DMS 273 (cell line): ENCODE measurements at regions not wholly inside any gene's neighbourhood (a gene's known extent, or its start where the extent isn't known, plus 50 kb on each side); places are given as distances from the start of the nearest gene placed in this dataset.

Experiments used
- DNase-seq: peaks from one replicate; lab custom pipeline; 2025; ENCODE audit not compliant: unreplicated experiment; lab: John Stamatoyannopoulos, UW

DNA sequence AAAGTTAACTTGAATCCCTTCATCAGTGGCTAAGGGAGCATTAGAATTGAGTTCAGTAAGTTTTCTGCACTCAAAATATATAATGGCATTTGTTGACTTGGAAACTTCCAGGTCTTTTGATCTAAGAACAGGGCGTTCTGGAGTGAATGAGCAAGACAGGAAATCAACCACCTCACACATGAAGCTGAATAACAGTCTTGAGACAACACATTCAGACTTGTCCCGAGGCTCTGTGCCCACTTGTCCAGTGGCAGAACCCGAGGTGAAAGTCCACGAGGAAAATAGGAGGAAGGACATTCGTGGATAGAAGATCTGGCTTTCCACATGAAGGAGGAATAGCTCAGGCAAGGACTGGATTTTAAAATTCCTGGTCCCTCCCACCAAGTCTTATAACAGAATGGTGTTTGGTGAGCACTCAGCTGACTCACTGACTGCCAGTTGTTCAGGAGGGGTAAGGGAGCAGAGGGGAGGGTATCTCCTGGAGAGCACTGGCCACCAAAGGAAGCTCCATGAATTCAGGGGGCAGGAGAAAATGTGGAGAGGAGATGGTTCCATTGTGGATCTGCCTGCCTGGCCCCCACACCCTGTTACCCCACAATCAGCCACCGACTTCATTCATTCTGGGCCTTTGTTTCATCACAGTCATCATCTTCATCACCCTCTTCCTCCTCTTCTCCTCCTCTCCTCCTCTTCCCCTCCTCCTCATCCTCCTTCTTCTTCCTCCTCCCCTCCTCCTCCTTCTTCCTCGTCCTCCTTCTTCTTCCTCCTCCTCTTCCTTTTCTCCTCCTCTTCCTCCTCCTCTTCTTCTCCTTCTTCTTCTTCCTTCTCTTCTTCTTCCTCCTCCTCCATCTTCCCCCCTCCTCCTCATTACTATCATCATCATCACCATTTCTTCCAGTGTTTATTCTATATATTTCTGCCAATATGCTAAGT, 620.1 kb downstream of the MED13L start:
- no peak for DNase-seq

DNA sequence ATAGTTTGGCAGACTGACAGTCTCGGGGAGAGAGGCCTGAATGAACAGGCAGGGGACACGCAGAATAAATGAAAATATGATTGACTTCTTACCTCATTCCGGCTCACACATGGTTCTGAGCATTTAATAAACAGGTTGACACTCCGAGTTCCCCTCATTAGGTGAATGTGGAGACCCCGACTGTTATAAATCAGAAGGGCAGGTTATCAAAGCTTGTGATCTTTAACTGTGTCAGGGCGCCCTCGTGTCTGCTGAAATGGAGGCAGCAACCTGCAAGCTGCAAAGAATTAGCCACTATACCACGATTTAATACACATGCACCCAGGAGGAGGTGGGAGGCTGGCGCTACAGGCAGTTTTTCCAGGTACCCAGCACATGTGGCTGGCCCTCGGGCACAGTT, 627.5 kb downstream of the MED13L start:
- DNase-seq: no peak

DNA sequence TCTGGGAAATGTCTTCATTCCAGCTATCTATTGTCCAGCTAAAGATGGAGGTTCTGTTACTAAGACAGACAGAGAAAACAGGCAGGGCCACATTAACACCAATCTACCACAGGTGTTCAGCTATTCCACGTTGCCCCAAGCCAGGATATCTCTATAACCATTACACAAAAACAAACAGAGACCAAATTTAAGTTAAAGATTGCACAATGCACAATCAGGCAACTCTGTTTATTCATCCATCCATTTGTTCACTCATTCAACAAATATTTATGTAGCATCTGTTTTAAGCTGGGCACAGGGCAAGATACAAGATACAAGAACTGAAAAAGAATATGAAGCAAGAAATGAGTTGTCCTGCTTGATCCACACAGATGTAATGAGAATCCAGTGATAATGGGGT, 629.0 kb downstream of the MED13L start:
- DNase-seq: no peak

DNA sequence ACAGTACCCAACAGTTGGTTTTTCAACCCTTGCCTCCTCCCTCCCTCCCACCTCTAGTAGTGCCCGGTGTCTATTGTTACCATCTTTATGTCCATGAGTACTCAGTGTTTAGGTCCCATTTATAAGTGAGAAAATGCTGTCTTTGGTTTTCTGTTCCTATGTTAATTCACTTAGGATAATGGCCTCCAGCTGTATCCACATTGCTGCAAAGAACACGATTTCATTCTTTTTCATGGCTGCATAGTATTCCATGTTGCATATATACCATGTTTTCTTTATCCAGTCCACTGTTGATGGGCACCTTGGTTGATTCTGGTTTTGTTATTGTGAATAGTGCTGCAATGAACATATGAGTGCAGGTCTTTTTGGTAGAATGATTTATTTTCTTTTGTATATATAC, 631.3 kb downstream of the MED13L start:
- DNase-seq: no peak

DNA sequence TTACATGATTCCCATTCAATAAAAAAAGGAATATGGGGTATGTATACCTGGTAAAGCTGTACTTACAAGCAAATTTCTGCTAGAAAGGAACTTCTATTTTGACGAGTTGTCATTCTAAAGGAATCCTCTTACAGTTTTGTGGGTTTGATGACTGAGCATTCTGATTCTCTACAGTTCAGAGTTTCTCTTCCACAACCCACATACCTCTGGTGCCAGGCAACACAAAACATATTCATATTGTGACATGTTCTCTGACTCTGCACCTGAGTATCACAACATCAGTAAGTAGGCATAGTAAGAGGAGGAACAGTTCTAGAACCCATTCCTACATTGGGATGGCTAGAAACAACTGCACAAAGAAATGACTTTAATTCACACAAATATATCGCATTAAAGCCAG, 636.6 kb downstream of the MED13L start:
- DNase-seq: no peak

DNA sequence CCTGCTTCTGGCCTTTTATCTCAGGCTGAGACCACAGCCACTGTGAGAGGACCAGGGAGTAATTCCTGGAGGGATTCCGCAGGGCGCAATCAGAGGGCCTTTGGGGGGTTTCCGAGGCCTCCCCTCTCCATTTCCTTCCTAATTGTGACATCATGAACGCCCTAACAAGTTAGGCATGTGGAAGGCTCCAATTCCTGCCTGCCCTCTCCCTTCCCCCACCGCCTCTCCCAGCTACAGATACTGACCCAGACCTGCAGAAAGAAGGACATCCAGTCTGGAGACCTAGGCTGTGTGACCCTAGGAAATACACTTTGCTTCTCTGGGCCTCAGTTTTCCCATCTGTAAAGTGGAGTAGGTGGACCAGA, 637.9 kb downstream of the MED13L start:
- no peak for DNase-seq

DNA sequence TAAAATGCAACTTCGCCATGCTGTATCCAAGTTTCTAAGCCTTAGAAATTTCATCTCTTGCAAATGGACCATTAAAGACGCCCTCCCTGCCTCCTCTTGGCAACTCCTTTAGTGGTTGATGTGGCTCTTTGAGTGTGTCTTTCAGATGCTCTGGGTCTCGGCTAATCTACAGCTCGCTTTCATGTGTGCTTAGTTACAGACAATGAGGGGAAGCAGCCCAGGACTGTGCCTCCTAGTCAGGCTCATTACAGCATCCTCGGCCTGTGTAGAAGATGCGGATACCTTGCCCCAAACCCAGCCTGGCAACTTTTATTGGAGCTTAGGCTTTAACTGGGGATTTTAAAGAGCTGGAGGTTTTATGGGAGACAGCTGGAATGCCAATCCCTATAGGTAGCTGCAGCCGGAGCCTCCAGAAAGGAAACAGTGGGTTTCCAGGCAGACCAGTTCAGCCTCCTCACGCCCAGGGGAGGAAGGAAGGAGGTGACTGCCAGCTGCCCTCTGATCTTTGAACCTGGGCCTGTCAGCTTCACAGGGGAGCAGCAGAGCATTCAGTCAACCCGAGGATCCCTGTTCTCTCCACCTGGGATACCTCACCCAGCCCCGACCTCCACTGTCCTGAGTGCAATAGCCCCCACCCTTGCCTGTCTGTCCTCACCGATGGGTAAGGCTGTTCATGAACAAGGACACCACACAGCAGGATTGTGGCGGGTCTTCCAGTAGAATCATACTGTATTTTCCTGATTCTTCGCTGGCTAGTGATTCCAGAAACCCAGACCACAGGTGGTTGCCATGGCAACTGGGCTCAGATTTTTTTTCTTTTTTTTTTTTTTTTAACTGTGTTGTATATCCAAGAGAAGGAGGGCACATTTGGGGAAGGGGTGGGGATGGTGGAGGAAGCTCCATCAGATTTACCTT, 638.5 kb downstream of the MED13L start:
- no peak for DNase-seq

DNA sequence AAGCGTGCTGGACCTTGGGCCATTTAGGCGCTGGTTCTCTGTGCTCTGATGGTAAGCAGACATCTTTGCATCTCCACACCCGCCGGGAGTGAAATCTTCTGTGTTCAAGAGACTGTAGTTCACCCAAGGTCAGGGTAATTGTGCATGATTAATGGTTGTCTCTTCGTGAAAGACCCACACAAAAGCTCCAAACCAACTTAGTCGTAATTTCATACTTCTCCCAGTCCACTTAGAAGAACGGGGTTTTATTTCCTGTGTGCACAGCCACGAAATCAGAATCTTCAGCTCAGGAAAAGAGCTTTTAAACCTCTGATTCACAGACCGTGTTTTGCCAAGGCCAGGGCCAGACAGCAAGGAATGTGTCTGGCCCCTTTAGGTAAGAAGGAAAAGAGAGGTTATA, 640.9 kb downstream of the MED13L start:
- DNase-seq: no peak

DNA sequence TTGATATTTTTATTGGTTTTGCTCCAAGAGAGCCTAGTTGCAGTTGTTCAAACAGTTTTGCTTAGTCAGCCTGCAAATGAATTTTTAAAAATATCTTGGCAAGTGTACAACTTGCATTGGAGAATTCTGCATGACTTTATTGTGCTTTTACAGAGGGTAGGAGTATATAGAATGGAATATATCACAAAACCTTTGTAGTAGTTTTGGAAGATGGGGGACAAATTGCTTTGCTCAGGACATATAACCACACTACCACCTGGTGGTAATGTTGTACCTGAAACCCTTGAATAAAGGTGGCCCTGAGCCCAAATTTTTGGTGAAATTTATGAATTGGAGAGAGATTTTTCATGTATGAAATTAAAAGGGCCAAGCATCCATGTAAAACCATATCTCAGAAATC, 645.2 kb downstream of the MED13L start:
- no peak for DNase-seq

DNA sequence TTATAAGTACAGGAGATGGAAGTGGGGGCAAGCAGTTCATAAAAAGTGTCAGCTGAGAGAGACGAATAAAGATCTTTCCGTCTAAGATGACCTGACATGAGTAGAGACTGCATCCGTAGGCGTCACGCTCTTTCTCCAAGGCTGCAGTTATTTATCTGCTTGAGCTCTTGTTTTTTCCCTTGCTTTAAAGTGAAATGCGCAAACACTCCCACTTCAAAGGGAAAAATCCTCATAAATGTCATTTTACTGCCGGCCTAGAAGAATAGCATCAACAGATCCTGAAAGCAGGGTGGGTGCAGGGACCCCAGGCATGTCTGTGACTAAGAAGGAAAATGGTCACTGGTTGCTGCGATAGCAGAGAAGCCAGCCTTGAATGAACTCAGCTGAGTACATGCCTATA, 647.4 kb downstream of the MED13L start:
- no peak for DNase-seq

DNA sequence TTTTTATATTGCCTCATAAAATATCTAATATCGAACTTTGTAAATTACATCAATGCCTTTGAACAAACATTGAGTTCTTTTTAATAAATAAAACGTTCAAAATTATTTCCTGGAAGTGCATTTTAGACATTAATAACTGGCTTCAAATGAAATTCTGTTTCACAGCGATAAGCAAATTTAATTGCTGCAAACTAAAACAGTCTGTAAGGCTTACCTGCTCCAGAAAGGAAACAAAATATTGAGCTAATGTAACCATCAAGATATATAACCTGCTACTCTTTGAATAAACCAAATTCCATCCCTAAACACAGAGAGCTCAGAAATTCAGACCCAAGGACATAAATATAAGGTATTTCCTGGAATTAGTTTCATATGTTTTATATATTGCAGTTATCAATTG, 651.3 kb downstream of the MED13L start:
- DNase-seq: no peak

DNA sequence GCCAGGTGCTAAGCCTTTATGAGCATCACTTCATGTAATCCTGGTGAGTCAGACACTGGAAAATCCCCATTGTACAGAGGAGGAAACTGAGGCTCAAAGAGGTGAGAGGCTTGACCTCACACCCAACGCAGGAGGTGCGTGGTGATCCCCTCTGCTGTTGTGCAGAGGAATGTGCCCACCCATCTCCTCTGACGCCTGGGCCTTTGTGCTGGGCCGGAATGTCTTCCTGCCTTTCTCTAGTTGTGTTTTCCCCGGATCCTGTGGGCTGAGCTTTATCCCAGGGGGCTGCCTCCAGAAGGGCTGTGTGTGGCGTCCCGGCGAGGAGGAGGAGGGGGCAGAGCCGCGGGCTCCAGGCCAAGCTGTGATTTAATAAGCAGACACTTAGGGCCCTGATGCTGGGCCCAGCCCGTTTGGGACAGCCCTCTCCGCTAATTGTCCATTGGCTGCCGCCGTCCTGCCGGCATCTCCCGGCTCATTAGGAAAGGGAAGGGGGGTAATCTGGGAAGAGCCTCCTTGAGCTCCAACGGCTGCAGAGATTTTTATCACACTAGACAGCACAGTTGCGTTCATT, 653.6 kb downstream of the MED13L start:
- peak; percentile 7 for DNase-seq

DNA sequence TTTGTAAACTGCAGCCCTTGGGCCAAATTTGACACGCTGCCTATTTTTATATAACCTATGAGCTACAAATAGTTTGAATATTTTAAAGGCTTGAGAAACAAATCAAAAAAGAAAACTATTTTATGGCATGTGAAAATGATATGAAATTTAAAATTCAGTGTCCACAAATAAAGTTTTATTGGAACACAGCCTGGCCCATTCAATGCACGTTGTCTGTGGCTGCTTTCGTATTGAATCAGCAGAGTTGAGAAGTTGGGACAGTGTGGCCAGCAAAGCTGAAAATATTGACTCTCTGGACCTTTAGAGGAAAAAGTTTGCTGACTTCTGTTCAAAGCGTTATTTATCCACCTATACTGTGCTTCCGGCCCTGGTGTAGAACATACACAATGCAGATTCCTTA, 654.2 kb downstream of the MED13L start:
- no peak for DNase-seq

DNA sequence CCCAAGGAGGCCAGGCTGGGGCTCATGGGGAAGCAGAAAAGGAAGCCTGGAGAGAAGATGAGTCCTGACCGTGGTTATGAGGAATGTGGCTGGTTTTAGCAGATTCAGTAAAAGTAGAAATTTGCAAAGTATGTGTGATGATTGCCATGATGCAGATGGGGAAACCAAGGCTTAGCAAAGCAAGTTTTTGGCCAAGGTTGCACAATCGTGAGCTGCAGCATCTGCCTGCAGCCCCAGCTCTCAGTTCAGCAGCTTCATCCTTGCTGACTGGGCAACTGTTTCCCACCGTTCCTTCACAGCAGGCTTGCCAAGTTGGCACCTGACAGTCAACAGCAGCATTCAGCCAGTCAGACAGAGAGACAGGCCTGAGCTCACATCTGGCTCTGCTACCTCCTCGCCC, 656.7 kb downstream of the MED13L start:
- DNase-seq: no peak

DNA sequence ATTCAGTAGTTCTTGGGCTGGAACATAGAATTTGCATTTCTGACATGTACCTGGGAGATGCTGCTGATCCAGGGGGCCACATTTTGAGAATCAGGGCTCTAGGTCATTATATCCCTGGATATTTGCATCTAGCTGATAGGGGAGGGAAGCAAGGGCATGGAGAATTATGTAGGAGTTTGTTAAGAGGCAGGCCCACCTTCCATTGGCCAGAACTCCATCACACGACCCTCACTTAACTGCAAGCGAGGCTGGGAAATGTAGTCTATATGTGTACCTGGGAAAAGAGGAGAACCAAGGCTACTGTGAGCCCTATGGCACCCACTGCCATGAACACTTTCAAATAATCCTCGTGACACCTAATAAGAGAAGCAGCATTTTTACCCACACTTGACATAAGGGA, 657.6 kb downstream of the MED13L start:
- no peak for DNase-seq

DNA sequence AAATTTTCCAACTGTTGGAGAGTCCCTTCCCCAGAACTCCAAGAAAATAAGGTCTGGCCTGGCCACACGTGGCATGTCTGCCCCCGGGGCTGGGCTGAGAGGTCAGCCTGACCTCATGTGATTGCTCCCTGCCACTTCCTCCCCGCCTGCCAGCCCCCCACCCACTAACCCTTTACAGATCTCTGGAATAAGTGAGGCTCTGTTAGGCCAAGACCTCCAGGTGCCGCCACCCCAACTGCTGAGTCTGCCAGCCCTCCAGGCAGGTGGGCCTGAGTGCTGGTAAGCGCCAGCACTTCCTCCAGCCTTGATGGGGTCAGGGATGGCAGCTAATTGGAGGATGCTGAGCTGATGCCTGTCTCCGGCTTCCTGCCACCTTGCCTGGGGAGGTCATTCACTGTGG, 658.4 kb downstream of the MED13L start:
- DNase-seq: no peak

DNA sequence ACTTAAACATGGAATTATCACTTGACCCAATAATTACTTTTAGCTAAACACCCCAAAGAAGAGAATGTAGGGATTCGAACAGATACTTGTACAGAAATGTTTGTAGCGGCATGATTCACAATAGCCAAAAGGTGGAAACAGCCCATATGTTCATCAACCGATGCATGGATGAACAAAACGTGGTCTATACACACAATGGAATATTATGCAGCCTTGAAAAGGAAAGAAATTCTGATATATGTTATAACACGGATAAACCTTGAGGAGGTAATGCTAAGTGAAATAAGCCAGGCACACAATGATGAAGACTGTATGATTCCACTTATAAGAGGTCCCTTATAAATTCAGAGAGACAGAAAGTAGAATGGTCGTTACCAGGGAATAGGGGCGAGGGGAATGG, 659.4 kb downstream of the MED13L start:
- DNase-seq: no peak

DNA sequence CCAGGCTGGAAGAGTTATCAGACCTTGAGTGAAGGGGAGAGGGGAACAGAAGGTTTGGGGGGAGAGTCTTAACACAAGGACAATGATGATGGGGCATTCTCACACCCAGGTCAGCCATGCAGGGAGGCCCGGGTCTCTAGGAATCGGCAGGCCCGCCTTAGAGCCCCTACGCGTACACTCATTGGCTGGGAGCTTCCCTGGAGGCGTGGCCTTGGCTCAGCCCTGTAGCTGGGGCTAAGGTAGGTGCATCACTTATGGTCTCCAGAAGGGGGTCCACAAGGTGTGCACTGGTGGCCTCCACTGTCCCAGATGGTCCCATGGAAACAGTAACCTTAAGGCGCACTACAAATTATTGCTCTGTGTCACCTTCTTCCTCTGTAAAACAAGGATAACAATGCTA, 660.1 kb downstream of the MED13L start:
- DNase-seq: no peak

DNA sequence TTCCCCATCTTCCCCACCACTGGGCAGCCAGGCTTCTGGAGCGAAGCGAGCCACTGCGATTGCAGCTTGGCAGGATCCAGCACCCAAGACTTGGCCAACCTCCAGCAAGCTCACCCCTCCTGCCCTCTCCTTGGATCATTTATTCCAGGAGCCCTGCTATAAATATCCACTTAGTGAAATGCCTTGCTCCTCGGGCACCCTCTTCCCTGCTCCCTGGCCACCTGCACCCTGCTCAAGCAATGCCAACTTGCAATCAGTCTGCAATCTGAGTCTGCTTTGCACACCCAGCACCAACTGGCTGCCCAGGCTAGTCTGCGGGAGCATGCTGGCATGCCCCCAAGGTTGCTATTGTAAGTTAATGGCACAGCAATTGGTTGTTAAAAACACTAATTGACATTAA, 666.0 kb downstream of the MED13L start:
- peak; percentile 19 for DNase-seq

DNA sequence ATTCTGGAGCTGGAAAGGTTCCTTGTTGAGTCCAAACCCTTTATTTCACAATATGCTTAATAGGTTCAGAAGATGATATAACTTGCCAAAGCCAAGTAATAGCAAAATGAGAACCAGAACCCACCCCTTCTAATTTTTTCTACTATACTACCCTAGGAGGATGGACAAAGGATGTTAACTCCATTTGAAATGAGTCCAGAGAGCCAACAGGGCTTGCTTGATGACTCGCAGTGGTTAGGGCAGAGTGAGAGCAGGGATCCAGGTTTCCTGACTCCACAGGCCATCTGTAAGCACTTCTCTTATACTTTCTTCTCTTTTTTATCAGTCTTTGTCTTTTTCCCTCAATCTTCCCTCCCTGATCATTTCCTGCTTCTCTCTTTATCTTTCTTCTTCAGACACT, 668.1 kb downstream of the MED13L start:
- DNase-seq: no peak

DNA sequence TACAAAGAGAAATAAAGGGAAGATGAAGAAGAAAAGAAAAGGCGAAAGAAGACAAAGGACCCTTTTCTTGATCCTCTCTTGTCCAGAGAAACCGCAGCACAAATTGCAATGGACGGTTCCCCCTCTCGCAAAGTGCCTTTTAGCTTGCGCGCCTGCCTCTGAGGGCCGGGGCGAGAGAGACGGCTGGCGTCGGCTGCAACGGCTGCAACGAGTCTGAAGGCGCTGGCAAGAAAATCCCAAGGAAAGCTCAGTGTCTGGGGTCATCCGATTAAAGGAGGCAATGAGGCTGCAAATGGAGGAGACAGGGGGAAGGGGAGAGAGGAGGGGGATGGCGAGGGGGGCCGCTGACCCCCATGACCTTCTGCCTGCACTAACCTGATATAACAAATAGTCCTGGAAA, 671.5 kb downstream of the MED13L start:
- DNase-seq: no peak
